Activated T-helper 2 cell treated with anti-CD3 and anti-CD28 coated beads, Interferon-gamma antibody, Interleukin-2, Interleukin-4, amounts not matched to agents 10 μg/mL and 5 μg/mL and 100 μg/mL, durations not matched to agents 14 hours and 24 hours and 36 hours (primary cell): ENCODE measurements at regions not wholly inside any gene's neighbourhood (a gene's known extent, or its start where the extent isn't known, plus 50 kb on each side); places are given as distances from the start of the nearest gene placed in this dataset.

ENCODE experiments used
- DNase-seq: peaks from one replicate; pipeline ENCODE4 v3.0.0; 2021; ENCODE audit warnings: low spot score
- H3K27ac Mint-ChIP-seq: one replicate; pipeline ENCODE4 v1.8.0; 2021; ENCODE audit warnings: mixed read lengths
- H3K27me3 Mint-ChIP-seq: one replicate; pipeline ENCODE4 v1.8.0; 2021; ENCODE audit warnings: low read depth, mixed read lengths
- H3K36me3 Mint-ChIP-seq: one replicate; pipeline ENCODE4 v1.8.0; 2021; ENCODE audit warnings: low read depth, mixed read lengths
- H3K4me1 Mint-ChIP-seq: one replicate; pipeline ENCODE4 v1.8.0; 2021; ENCODE audit warnings: low read depth, mixed read lengths
- H3K4me3 Mint-ChIP-seq: one replicate; pipeline ENCODE4 v1.8.0; 2021; ENCODE audit warnings: low read depth, mild to moderate bottlenecking, moderate library complexity, mixed read lengths
- H3K9me3 Mint-ChIP-seq: one replicate; pipeline ENCODE4 v1.8.0; 2021; ENCODE audit warnings: mixed read lengths
- intact Hi-C: fragments of 100-400 bp; cut with micrococcal nuclease; formaldehyde crosslinking; loops from one replicate; pipeline ENCODE4 v1.15.1; 2023

- intact Hi-C loops = no loop called here
- no peak overlapping the region for H3K4me3 Mint-ChIP-seq
- no peaks in the 10 kb centered on the region for H3K9me3 Mint-ChIP-seq
- H3K36me3 Mint-ChIP-seq = no peaks in the 10 kb centered on the region
- no peak for DNase-seq
- peaks cover 11% of the 10 kb centered on the region for H3K27me3 Mint-ChIP-seq
- no peak overlapping the region for H3K27ac Mint-ChIP-seq
- no peaks in the 10 kb centered on the region for H3K4me1 Mint-ChIP-seq
These were observed 1280.4 kb downstream of the TBC1D22A start for GRCh38 chr22:48042621-48043395.

- no peaks in the 10 kb centered on the region for H3K9me3 Mint-ChIP-seq
- no peaks in the 10 kb centered on the region for H3K36me3 Mint-ChIP-seq
- H3K4me3 Mint-ChIP-seq = no peak overlapping the region
- intact Hi-C loops = no loop called here
- peaks cover 8% of the 10 kb centered on the region for H3K27me3 Mint-ChIP-seq
- no peak overlapping the region for H3K27ac Mint-ChIP-seq
- H3K4me1 Mint-ChIP-seq = no peaks in the 10 kb centered on the region
- DNase-seq = no peak
These were observed 1276.9 kb downstream of the TBC1D22A start for GRCh38 chr22:48039326-48039725.

- Mint-ChIP-seq H3K4me3 (no peak overlapping the region), H3K27me3 (peaks cover 5% of the 10 kb centered on the region), H3K27ac (no peak overlapping the region), H3K9me3 (no peaks in the 10 kb centered on the region), H3K36me3 (no peaks in the 10 kb centered on the region), H3K4me1 (no peaks in the 10 kb centered on the region)
- DNase-seq = no peak
- intact Hi-C loops = no loop called here
These were observed 1275.2 kb downstream of the TBC1D22A start for GRCh38 chr22:48037618-48038017.

- Mint-ChIP-seq H3K36me3 (no peaks in the 10 kb centered on the region), H3K27ac (no peak overlapping the region), H3K9me3 (no peaks in the 10 kb centered on the region), H3K4me3 (no peak overlapping the region), H3K4me1 (no peaks in the 10 kb centered on the region), H3K27me3 (no peaks in the 10 kb centered on the region)
- DNase-seq = no peak
- intact Hi-C loops = no loop called here
These were observed 1273.4 kb downstream of the TBC1D22A start for GRCh38 chr22:48035897-48036296.

GRCh38 chr22:48031589-48031988, 1269.1 kb downstream of the TBC1D22A start:
- H3K4me1 Mint-ChIP-seq = no peaks in the 10 kb centered on the region
- DNase-seq = no peak
- no peak overlapping the region for H3K27ac Mint-ChIP-seq
- H3K27me3 Mint-ChIP-seq = no peaks in the 10 kb centered on the region
- intact Hi-C loops = no loop called here
- no peaks in the 10 kb centered on the region for H3K9me3 Mint-ChIP-seq
- no peak overlapping the region for H3K4me3 Mint-ChIP-seq
- H3K36me3 Mint-ChIP-seq = no peaks in the 10 kb centered on the region

GRCh38 chr22:48025096-48025495, 1262.6 kb downstream of the TBC1D22A start:
- intact Hi-C loops = no loop called here
- H3K27ac Mint-ChIP-seq = no peak overlapping the region
- no peak for DNase-seq
- H3K4me3 Mint-ChIP-seq = no peak overlapping the region
- H3K27me3 Mint-ChIP-seq = no peaks in the 10 kb centered on the region
- no peaks in the 10 kb centered on the region for H3K4me1 Mint-ChIP-seq
- peaks cover 7% of the 10 kb centered on the region for H3K9me3 Mint-ChIP-seq
- H3K36me3 Mint-ChIP-seq = no peaks in the 10 kb centered on the region

- H3K36me3 Mint-ChIP-seq = no peaks in the 10 kb centered on the region
- H3K9me3 Mint-ChIP-seq = peaks cover 23% of the 10 kb centered on the region
- no peak overlapping the region for H3K27ac Mint-ChIP-seq
- DNase-seq = no peak
- intact Hi-C loops = no loop called here
- H3K27me3 Mint-ChIP-seq = no peaks in the 10 kb centered on the region
- no peak overlapping the region for H3K4me3 Mint-ChIP-seq
- H3K4me1 Mint-ChIP-seq = no peaks in the 10 kb centered on the region
These were observed 1259.5 kb downstream of the TBC1D22A start for GRCh38 chr22:48021991-48022401.

- H3K36me3 Mint-ChIP-seq = no peaks in the 10 kb centered on the region
- no peak overlapping the region for H3K4me3 Mint-ChIP-seq
- no peaks in the 10 kb centered on the region for H3K27me3 Mint-ChIP-seq
- intact Hi-C loops = no loop called here
- DNase-seq = no peak
- no peak overlapping the region for H3K27ac Mint-ChIP-seq
- H3K4me1 Mint-ChIP-seq = no peaks in the 10 kb centered on the region
- peaks cover 23% of the 10 kb centered on the region for H3K9me3 Mint-ChIP-seq
These were observed 1255.9 kb downstream of the TBC1D22A start for GRCh38 chr22:48018346-48018745.

GRCh38 chr22:48015701-48016100, 1253.3 kb downstream of the TBC1D22A start:
- intact Hi-C loops = no loop called here
- no peak for DNase-seq
- Mint-ChIP-seq H3K4me3 (no peak overlapping the region), H3K9me3 (peaks cover 22% of the 10 kb centered on the region), H3K36me3 (no peaks in the 10 kb centered on the region), H3K27ac (no peak overlapping the region), H3K27me3 (no peaks in the 10 kb centered on the region), H3K4me1 (no peaks in the 10 kb centered on the region)

GRCh38 chr22:48004936-48005335, 1242.5 kb downstream of the TBC1D22A start:
- Mint-ChIP-seq H3K27ac (no peak overlapping the region), H3K4me3 (no peak overlapping the region), H3K9me3 (no peaks in the 10 kb centered on the region), H3K4me1 (no peaks in the 10 kb centered on the region), H3K36me3 (no peaks in the 10 kb centered on the region), H3K27me3 (no peaks in the 10 kb centered on the region)
- DNase-seq = no peak
- intact Hi-C loops = no loop called here

- H3K27me3 Mint-ChIP-seq = no peaks in the 10 kb centered on the region
- no peaks in the 10 kb centered on the region for H3K4me1 Mint-ChIP-seq
- no peaks in the 10 kb centered on the region for H3K9me3 Mint-ChIP-seq
- no peak for DNase-seq
- intact Hi-C loops = no loop called here
- H3K4me3 Mint-ChIP-seq = no peak overlapping the region
- H3K36me3 Mint-ChIP-seq = no peaks in the 10 kb centered on the region
- H3K27ac Mint-ChIP-seq = no peak overlapping the region
These were observed 1241.6 kb downstream of the TBC1D22A start for GRCh38 chr22:48004038-48004437.

- Mint-ChIP-seq H3K9me3 (no peaks in the 10 kb centered on the region), H3K27me3 (no peaks in the 10 kb centered on the region), H3K36me3 (no peaks in the 10 kb centered on the region), H3K27ac (no peak overlapping the region), H3K4me3 (no peak overlapping the region), H3K4me1 (no peaks in the 10 kb centered on the region)
- DNase-seq = no peak
- intact Hi-C loops = no loop called here
These were observed 1238.7 kb downstream of the TBC1D22A start for GRCh38 chr22:48001101-48001500.

GRCh38 chr22:47997612-47998011, 1235.2 kb downstream of the TBC1D22A start:
- intact Hi-C loops = no loop called here
- Mint-ChIP-seq H3K27me3 (no peaks in the 10 kb centered on the region), H3K4me3 (no peak overlapping the region), H3K9me3 (no peaks in the 10 kb centered on the region), H3K4me1 (no peaks in the 10 kb centered on the region), H3K27ac (no peak overlapping the region), H3K36me3 (no peaks in the 10 kb centered on the region)
- DNase-seq = no peak
